Nephron progenitor cell (in vitro differentiated cells): ENCODE measurements at regions not wholly inside any gene's neighbourhood (a gene's known extent, or its start where the extent isn't known, plus 50 kb on each side); places are given as distances from the start of the nearest gene placed in this dataset.

Experiments
- DNase-seq: peaks from one replicate; pipeline ENCODE4 v3.0.0; 2021
- H3K27ac Mint-ChIP-seq: 2 replicates; pipeline ENCODE4 v1.8.0; 2021; ENCODE audit warnings: mild to moderate bottlenecking, moderate library complexity, mixed read lengths
- H3K27me3 Mint-ChIP-seq: 2 replicates; pipeline ENCODE4 v1.8.0; 2021; ENCODE audit warnings: mild to moderate bottlenecking, low read depth, mixed read lengths; ENCODE audit not compliant: poor library complexity
- H3K36me3 Mint-ChIP-seq: 2 replicates; pipeline ENCODE4 v1.8.0; 2021; ENCODE audit warnings: low read depth, mixed read lengths
- H3K4me1 Mint-ChIP-seq: 2 replicates; pipeline ENCODE4 v1.8.0; 2021; ENCODE audit warnings: mixed read lengths
- H3K4me3 Mint-ChIP-seq: 2 replicates; pipeline ENCODE4 v1.8.0; 2021; ENCODE audit warnings: mild to moderate bottlenecking, moderate library complexity, mixed read lengths
- H3K9me3 Mint-ChIP-seq: 2 replicates; pipeline ENCODE4 v1.8.0; 2021; ENCODE audit warnings: mild to moderate bottlenecking, moderate library complexity, mixed read lengths
- CTCF ChIP-seq: fragments of 200-600 bp; sonication (generic); IDR thresholded peaks from 2 replicates; pipeline ENCODE4 v1.5.0; 2021; ENCODE audit warnings: antibody characterized with exemption

GRCh38 chr4:127219232-127219631 lies 413.5 kb upstream of the INTU start:
- H3K4me3 Mint-ChIP-seq = no peak overlapping the region
- H3K9me3 Mint-ChIP-seq = peaks cover 7% of the 10 kb centered on the region
- H3K27ac Mint-ChIP-seq = no peak overlapping the region
- no peaks in the 10 kb centered on the region for H3K4me1 Mint-ChIP-seq
- H3K27me3 Mint-ChIP-seq = no peaks in the 10 kb centered on the region
- no peak for DNase-seq
- H3K36me3 Mint-ChIP-seq = no peaks in the 10 kb centered on the region
- TF ChIP-seq CTCF = no peak

GRCh38 chr4:127224556-127224955 lies 408.2 kb upstream of the INTU start:
- DNase-seq = no peak
- Mint-ChIP-seq H3K4me3 (no peak overlapping the region), H3K27ac (no peak overlapping the region), H3K9me3 (peaks cover 7% of the 10 kb centered on the region), H3K4me1 (no peaks in the 10 kb centered on the region), H3K27me3 (no peaks in the 10 kb centered on the region), H3K36me3 (no peaks in the 10 kb centered on the region)
- TF ChIP-seq CTCF = no peak

GRCh38 chr4:127229855-127230608 lies 402.7 kb upstream of the INTU start:
- Mint-ChIP-seq H3K36me3 (no peaks in the 10 kb centered on the region), H3K27ac (no peak overlapping the region), H3K4me1 (no peaks in the 10 kb centered on the region), H3K9me3 (no peaks in the 10 kb centered on the region), H3K4me3 (no peak overlapping the region), H3K27me3 (no peaks in the 10 kb centered on the region)
- no peak for TF ChIP-seq CTCF
- DNase-seq = no peak

DNA sequence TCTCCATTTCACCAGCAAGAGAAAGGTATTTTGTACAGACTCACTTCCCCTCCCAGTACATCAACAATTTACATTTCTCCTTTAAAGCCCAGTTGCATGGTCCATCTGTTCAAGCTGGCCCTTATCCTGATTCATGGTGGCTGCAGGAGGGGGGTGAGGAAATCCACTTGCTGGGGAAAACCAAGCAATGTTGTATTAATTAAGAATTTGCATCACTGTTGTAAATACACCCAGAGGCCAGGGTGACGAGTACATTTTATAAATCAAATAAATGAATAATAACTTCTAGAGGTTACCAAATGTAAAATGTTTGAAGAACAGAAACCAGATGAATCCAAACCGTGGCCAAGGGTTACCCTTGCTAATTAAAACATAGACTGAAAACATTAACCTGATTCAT lies 395.9 kb upstream of the INTU start:
- H3K36me3 Mint-ChIP-seq = no peaks in the 10 kb centered on the region

GRCh38 chr4:127237581-127237980 lies 395.2 kb upstream of the INTU start:
- DNase-seq = no peak
- Mint-ChIP-seq H3K27me3 (no peaks in the 10 kb centered on the region), H3K4me1 (no peaks in the 10 kb centered on the region)

More for the DNA sequence above, 395.9 kb upstream of the INTU start:
- DNase-seq = no peak
- Mint-ChIP-seq H3K27me3 (no peaks in the 10 kb centered on the region), H3K4me3 (no peak overlapping the region), H3K4me1 (no peaks in the 10 kb centered on the region), H3K27ac (no peak overlapping the region), H3K9me3 (no peaks in the 10 kb centered on the region)
- no peak for TF ChIP-seq CTCF

More at GRCh38 chr4:127237581-127237980, 395.2 kb upstream of the INTU start:
- H3K27ac Mint-ChIP-seq = no peak overlapping the region
- no peaks in the 10 kb centered on the region for H3K9me3 Mint-ChIP-seq
- no peaks in the 10 kb centered on the region for H3K36me3 Mint-ChIP-seq
- TF ChIP-seq CTCF = no peak
- no peak overlapping the region for H3K4me3 Mint-ChIP-seq
